ENCODE measurements at regions not wholly inside any gene's neighbourhood (a gene's known extent, or its start where the extent isn't known, plus 50 kb on each side); places are given as distances from the start of the nearest gene placed in this dataset.

GRCh38 chr2:236684504-236685256, 115.1 kb downstream of the ACKR3 start:
- no peak for TF ChIP-seq CTCF (IDR thresholded peaks at IDR 0.05; ENCODE audit: low read depth, low read length, missing control alignments)
- no peak for DNase-seq (ENCODE audit: extremely low read depth, low read depth)
- no peak overlapping the region for H3K4me3 ChIP-seq (replicated peaks; ENCODE audit: low read depth, low read length)

- H3K4me3 ChIP-seq (replicated peaks; ENCODE audit: low read depth, low read length), result no peak overlapping the region
- no peak for DNase-seq (ENCODE audit: extremely low read depth, low read depth)
- TF ChIP-seq CTCF (IDR thresholded peaks at IDR 0.05; ENCODE audit: low read depth, low read length, missing control alignments), result no peak
Observed at GRCh38 chr2:236685361-236685760, 115.7 kb downstream of the ACKR3 start.

- no peak for TF ChIP-seq CTCF (IDR thresholded peaks at IDR 0.05; ENCODE audit: low read depth, low read length, missing control alignments)
- no peak for DNase-seq (ENCODE audit: extremely low read depth, low read depth)
- H3K4me3 ChIP-seq (replicated peaks; ENCODE audit: low read depth, low read length), result no peak overlapping the region
Observed at GRCh38 chr2:236685979-236686520, 116.4 kb downstream of the ACKR3 start.

- TF ChIP-seq CTCF (IDR thresholded peaks at IDR 0.05; ENCODE audit: low read depth, low read length, missing control alignments), result no peak
- DNase-seq (ENCODE audit: extremely low read depth, low read depth), result no peak
- H3K4me3 ChIP-seq (replicated peaks; ENCODE audit: low read depth, low read length), result no peak overlapping the region
Observed at GRCh38 chr2:236686561-236686960, 116.9 kb downstream of the ACKR3 start.

GRCh38 chr2:236687296-236687965, 117.8 kb downstream of the ACKR3 start:
- no peak overlapping the region for H3K4me3 ChIP-seq (replicated peaks; ENCODE audit: low read depth, low read length)
- no peak for TF ChIP-seq CTCF (IDR thresholded peaks at IDR 0.05; ENCODE audit: low read depth, low read length, missing control alignments)
- DNase-seq (ENCODE audit: extremely low read depth, low read depth), result no peak

- no peak for TF ChIP-seq CTCF (IDR thresholded peaks at IDR 0.05; ENCODE audit: low read depth, low read length, missing control alignments)
- no peak for DNase-seq (ENCODE audit: extremely low read depth, low read depth)
- no peak overlapping the region for H3K4me3 ChIP-seq (replicated peaks; ENCODE audit: low read depth, low read length)
Observed at GRCh38 chr2:236688157-236688556, 118.5 kb downstream of the ACKR3 start.
